ENCODE measurements at regions not wholly inside any gene's neighbourhood (a gene's known extent, or its start where the extent isn't known, plus 50 kb on each side); places are given as distances from the start of the nearest gene placed in this dataset.

GRCh38 chr21:31479714-31480113 is 135.7 kb upstream of the TIAM1 start:
- no peak for TF ChIP-seq CTCF (IDR thresholded peaks at IDR 0.05)
- TF ChIP-seq EZH2phosphoT487 (IDR thresholded peaks at IDR 0.05), result no peak
